CMK (cell line): ENCODE measurements at regions not wholly inside any gene's neighbourhood (a gene's known extent, or its start where the extent isn't known, plus 50 kb on each side); places are given as distances from the start of the nearest gene placed in this dataset.

ENCODE experiments used
- DNase-seq: peaks from one replicate; pipeline ENCODE4 v3.0.0-alpha.2; 2010; ENCODE audit warnings: low read depth

DNA sequence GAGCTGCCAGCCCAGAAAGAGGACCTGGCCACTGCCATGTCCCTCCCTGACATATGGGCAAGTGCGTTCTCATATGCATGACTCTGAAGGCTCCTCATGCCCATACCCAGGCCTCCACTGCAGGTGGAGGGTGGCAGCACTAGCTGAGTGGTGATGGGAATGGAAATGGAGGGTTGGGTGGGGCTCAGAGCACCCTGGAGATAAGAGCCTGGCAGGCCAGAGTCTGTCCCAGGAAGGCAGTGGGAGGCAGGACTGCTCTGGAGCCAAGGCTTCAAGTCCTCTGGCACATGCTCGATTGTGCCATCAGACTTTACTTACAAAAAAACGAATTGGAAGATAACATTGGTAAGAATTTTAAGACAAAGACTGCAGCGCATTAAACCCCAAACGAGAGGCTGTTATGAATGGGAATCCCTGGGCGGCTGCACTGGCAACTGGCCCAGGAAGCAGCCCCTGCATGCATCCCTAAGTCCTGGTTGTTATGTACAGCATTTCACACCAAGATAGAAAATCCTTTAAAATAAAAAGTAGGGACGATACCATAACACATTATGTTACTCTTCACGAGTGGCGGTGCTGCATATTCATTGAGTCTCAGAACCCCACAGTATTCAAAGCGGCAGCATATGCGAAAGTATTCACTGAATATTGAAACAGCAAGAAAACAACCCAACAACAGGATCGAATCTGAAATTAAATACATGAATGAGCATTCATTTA is 81.7 kb upstream of the FAM98A start:
- no peak for DNase-seq

DNA sequence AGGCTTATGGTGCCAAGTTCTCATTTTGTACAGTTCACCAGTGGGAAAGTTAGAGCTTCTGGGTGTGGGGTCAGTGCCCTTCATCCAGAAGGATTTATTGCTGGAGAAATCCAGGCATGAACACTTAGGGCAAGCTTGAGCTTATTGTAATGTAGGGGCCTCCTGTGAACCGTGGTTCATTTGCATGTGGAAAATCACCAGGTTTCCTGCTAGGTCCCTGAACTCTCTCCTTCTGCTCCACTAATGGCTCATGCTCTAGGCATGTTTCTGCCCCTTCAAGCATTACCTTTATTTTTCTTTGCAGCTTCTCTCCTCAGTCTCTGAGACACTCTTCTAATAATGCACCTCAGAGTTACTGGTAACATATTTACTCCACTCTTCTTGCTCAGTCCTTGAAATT is 79.3 kb upstream of the FAM98A start:
- no peak for DNase-seq

DNA sequence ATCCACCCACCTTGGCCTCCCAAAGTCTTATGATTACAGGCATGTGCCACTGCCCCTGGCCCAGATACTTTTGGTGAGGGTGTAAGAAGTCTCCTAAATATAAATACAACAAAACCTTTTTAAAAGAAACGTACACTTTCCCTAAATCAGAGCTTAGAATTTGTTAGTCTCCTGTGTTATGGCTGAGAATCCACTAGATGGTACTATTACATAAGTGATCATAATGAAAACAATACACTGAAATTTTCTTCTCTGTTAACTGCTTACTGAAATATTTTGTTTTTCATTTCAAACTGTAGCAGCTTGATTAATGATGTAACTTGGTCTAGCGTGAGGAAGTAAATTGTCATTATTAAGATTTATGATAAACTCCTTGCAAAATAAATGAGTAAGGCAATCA is 74.8 kb upstream of the FAM98A start:
- DNase-seq = no peak

DNA sequence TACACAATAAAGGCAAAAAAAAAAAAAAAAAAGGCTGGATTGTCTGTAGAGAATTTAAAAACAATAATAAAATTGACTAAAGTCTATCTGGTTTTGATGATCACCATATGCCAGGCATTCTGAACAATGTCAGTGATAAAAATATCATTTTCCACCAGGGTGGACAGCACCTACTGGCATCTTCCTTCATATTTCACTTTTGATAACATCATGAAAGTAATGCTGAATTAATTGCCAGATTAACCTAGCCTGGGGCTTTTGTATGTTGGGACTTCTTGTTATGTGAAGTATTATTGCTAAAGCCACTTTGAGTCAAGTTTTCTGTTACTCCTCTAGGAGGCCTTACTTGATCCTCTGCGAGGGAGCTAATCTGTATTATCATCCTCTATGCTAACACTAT is 73.8 kb upstream of the FAM98A start:
- no peak for DNase-seq

DNA sequence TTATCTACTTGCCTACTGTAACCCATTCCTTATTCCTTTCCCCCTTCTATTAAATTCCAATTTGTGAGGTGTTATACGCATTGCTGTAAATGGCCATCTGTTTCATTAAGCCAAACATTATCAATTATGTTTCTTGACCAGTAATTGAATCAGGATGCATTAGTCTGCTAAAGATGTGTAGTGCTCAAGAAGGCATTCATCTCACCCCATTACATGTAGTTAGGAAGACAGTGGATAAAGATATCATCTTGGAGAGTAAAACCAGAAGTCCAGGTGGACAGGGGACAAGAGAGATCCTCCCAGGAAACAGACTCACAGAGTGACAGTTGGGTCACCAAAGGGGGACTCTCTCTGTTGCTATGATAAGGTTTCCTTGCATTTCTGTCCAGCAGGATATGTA is 73.3 kb upstream of the FAM98A start:
- DNase-seq = no peak

DNA sequence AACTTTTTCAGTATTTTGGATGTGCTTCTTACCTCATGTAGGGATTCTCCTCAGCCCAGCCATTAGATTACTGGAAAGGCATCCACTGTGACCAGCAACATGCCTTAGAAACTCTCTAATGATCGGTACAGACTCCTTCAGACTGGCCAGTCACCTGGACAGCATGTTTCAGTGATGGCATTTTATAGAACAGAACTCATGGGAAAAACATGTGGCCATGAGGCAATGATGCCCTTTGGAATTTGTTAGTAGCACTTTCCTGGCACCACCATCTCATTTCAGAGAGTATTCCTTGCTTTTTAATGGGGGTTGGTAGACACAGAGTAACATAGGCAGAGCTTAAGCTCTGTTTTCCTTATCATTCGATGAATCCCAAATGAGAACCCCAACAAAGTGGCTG is 72.1 kb upstream of the FAM98A start:
- no peak for DNase-seq

DNA sequence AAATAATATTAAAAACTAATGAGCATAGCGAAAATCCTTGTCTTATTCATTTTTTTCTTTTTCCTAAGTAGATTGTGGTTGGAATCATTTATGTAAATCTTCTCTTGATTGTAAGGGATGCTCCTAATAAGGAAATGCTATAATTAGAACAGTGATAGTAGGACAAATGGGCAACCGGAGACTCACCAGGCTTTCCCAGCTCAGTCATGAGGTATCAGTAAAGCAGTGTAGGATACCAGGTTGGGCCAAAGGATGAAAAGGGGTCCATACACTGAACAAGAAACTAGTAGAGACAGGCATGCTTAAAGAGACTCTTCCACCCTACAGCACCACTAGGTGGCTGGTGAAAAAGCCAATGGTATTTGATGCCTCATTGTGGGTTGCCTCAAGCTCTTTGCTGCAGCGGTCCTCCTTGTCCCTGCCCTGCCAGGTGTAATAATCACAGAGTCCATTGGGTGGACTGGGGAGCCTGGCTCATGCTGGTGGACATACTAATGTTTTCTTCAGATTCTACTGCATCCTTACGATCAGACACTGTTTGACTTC is 71.4 kb upstream of the FAM98A start:
- DNase-seq = no peak

DNA sequence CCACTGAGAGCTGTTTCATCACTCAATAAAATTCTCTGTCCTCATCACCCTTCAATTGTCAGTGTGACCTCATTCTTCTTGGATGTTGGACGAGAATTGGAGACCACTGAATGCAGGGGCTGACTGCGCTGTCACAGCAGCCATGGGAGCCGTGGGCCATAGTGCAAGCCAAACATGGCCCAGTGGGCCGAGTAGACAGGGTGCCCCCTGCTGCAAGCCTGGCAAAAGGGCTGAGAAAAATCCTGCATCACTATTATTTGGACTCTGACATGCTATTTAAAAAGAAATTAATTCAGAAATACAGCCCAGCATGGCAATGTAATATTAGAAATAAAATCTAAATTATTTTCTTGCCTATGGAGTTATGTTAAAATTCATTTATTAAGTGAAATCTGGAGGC is 67.8 kb upstream of the FAM98A start:
- no peak for DNase-seq

DNA sequence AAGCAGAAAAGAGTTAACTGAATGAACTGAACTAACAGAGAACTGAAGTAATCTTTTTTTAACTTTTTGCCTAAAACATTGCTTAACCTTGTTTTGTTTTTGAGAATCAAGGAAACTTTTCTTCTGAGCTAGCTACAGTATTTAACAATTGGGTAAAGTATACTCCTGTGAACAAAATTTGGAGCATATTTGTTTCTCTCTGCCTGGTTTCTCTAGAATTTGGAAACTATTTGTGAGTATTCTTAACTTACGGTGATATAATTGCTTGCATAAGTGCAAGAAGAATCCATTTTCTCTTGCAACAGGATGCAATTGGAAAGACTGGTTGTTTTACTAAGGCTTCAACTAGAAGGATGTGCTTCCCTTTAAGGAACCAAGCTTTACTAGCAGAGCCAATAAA is 65.9 kb upstream of the FAM98A start:
- DNase-seq = no peak

DNA sequence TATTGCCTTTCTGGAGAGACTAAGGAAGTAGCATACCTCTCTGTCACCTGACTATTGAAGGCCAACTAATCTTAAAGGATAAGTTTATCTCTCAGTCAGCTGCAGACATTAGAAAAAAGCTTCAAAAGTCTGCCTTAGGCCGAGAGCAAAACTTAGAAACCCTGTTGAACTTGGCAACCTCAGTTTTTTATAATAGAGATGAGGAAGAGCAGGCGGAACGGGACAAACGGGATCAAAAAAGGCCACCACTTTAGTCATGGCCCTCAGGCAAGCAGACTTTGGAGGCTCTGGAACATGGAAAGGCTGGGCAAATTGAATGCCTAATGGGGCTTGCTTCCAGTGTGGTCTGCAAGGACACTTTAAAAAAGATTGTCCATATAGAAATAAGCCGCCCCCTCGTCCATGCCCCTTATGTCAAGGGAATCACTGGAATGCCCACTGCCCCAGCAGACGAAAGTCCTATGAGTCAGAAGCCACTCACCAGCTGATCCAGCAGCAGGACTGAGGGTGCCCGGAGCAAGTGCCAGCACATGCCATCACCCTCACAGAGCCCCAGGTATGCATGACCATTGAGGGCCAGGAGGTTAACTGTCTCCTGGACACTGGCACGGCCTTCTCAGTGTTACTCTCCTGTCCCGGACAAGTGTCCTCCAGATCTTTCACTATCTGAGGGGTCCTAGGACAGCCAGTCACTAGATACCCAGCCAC is 61.5 kb upstream of the FAM98A start:
- DNase-seq = no peak

DNA sequence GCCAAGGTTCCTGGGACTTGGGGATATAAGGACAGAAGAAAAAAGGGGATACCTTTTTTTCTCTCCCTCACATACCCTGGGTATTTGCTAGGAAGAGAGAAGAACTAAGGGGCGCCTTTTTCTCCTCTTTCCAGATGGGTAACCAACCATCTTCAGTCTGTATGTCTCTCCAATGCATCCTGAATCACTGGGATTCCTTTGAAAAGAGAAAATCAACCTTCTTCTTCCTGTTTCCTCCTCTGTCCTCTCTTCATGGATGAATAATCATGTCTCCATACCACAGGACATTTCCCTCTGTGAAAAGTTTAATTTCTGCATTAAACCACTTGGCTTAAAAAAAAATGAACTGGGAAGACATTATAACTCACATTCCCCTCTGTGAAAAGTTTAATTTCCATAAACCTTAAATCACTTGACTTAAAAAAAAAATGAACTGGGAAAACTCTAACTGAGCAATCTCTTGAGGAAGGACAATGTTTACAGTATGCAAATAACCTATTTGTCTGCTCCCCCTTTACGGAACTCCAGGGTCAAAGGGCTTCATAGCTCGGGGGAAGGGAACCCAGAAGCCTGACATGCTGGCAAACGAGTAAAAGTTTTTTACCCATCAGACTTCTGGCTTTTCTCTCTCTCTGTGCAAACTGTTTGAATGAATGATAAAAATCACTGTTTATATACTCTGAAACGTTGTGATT is 56.7 kb upstream of the FAM98A start:
- no peak for DNase-seq

DNA sequence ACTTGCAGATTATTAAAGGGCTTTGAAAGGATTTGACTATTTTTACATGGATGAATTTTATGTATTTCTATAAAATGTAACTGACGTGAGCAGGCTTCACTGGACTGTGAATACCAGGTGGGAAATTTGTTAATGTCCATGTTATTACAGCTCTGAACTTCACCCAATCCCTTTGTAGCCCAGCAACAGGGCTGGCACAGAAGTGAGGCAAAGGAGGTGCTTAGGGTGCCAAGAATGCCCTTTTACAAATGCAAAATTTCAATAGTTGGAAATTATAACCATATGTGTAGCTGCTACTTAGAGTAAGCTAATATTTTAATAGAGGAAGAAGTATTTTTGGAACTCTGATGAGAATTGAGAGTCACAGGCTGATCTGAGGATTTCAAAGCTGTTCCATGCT is 53.7 kb upstream of the FAM98A start:
- DNase-seq = no peak

DNA sequence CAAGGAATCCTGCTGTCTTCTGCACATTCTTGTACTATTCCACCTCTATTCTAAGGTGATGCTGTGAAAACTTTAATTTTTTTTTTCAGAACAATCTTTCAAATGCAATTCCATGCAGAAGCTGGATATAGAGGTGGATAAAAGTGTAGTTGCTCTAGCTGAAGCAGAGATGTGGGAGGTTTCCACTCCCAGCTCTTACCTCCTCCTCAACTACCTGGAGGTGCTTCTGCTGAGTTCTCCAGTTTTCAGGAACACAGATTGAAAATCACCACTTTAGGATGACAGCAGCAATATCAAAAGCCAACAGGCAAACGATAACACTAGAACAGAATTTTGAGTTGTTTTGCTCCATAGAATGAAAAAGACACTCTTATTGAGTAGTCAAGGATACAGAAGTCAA is 51.1 kb upstream of the FAM98A start:
- no peak for DNase-seq
